ENCODE measurements at regions not wholly inside any gene's neighbourhood (a gene's known extent, or its start where the extent isn't known, plus 50 kb on each side); places are given as distances from the start of the nearest gene placed in this dataset.

- no peak for TF ChIP-seq EZH2 (IDR thresholded peaks at IDR 0.05; ENCODE audit: borderline replicate concordance, low read depth, low read length, severe bottlenecking)
- TF ChIP-seq, protein P1, sequence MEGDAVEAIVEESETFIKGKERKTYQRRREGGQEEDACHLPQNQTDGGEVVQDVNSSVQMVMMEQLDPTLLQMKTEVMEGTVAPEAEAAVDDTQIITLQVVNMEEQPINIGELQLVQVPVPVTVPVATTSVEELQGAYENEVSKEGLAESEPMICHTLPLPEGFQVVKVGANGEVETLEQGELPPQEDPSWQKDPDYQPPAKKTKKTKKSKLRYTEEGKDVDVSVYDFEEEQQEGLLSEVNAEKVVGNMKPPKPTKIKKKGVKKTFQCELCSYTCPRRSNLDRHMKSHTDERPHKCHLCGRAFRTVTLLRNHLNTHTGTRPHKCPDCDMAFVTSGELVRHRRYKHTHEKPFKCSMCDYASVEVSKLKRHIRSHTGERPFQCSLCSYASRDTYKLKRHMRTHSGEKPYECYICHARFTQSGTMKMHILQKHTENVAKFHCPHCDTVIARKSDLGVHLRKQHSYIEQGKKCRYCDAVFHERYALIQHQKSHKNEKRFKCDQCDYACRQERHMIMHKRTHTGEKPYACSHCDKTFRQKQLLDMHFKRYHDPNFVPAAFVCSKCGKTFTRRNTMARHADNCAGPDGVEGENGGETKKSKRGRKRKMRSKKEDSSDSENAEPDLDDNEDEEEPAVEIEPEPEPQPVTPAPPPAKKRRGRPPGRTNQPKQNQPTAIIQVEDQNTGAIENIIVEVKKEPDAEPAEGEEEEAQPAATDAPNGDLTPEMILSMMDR (IDR thresholded peaks at IDR 0.05; ENCODE audit: borderline replicate concordance, extremely low read depth, low read length, poor library complexity, severe bottlenecking), result no peak
These were observed 133.9 kb downstream of the ZNF281 start for GRCh38 chr1:200275816-200276453.
